Renal cortex interstitium (tissue), 11 donors: ENCODE measurements at regions not wholly inside any gene's neighbourhood (a gene's known extent, or its start where the extent isn't known, plus 50 kb on each side); places are given as distances from the start of the nearest gene placed in this dataset.

Experiments used
- DNase-seq, 11 donors: peaks; one replicate each; pipeline ENCODE4 v3.0.0-alpha.2; 2013; ENCODE audit warnings: low read depth in 9 of 11, low spot score in 4 of 11; ENCODE audit errors: extremely low read depth in 1 of 11

DNA sequence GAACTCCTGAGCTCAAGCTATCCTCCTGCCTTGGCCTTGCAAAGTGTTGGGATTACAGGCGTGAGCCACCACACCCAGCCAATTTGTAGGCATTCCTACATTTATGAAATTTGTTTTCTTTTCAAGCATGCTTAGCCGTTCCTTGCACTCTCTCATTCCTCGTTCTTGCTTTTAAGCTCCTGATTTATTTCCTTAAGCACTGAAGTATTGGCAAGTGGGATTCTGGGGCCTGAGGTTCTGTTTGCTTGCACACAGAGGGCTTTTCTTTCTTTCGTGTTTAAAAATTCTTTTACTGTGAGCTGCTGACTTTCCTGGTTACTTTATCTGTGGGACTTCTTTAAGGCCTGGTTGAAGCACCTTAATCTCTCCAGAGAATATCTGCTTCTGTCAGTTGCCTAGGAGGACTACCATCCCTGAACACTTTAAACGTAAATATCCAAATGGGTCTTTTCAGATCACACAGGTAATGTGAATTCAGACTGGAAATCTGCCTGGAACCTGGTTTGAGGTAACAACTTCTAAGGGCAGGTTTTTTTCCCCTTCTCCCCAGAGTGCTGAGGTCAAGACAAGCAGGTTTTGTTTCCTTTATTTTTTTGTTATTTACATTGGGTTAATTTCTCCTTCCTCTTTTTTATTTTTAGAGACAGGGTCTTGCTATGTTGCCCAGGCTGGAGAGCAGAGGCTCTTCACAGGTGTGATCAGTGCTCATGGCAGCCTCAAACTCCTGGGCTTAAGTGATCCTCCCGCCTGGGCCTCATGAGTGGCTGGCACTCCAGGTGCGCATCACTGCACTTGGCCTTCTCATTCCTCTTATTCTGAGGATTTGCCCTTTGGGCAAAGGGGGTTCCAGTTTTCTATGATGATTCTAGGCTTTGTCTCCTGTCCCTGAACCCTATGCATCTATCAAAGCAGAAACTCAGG, 102.9 kb downstream of the PFKFB3 start:
- DNase-seq = no peak

DNA sequence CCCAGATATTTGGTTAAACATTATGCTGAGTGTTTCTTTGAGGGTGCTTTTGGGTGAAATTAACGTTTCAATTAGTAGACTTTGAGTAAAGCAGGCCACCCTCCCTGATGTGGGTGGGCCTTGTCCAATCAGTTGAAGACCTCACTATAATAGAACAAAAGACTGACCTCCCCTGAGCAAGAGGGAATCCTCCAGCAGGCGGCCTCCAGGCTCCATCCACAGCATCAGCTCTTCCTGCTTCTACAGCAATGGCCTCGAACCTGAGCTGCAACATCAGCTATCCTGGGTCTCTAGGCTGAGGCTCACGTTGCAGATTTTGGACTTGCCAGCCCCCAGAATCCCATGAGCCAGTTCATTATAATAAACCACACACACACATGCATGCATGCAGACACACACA, 104.2 kb downstream of the PFKFB3 start:
- no peak for DNase-seq

DNA sequence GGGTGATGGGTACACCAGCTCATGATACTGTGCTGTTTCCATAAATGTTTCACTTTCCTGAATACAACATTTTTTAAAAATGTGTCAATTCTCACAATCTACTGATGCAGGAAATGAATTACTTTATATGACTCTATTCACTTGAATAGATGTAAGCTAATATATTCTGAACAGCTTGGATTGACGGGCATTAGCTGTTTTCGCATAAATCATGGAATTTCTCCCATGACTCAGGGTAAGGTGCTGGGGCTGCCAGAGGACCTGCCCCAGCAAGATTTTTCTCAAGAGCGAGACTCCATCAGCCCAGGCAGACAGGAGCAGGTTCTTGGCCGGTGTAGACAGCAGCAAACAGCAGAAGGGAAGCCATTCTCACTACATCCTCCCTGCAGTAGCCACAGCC, 107.1 kb downstream of the PFKFB3 start:
- no peak for DNase-seq

DNA sequence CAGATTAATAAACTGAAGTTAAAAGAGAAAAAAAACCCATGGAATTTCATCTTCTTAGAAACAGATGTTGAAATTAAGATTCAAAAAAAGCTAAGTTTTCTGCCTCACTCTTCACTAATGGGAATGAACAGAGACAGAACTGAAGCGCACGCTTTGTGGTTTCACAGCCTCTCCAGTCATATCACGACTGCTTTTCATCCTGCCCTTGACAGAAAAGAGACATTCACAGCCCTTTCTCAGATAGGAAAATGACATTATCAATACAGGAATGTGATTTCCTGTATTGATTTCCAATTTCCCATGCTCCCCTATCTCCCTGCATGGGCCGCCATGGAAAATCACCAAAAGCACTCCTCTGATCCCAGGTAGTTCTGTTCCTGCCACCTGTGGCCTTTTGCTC, 108.2 kb downstream of the PFKFB3 start:
- DNase-seq = no peak

- DNase-seq = no peak
These were observed 109.1 kb downstream of the PFKFB3 start for GRCh38 chr10:6311700-6312330.

- DNase-seq = no peak
These were observed 109.9 kb downstream of the PFKFB3 start for GRCh38 chr10:6312636-6313035.

DNA sequence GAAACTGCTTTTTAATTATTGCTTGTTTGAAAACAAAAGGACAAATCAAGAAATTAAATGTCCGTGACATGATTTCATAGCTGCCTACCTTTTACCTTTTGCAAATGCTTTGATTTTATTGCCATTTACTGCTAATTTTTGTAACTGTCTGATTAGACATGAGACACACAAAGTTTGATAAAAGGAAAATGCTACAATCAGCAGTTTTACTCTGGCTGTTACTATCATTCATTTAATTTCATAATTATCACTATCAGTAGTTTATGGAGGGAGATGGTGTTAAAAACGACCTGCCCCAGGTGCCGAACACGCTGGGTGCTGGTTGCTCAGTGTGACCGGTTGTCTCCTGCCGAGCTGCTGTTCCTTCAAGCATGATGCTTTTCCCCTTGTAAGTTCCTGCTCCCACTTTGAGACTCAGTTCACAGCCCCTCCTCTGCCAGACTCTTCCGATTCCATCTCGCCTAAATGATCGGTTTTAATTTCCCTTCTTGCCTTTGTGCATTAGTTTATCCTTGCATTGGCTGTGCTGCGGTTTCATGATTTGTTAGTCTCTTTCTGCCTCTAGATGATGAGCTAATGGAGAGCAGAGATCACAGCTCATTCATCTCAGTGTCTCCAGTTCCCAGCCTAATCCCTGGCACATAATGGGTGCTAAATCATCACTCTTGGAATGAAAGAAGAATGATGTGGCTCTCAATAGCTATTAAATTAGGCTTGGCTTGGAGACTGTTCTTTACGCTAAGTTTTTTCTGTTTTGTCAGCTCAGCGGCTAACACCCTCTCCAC, 110.6 kb downstream of the PFKFB3 start:
- DNase-seq = no peak

- DNase-seq = no peak
These were observed 112.0 kb downstream of the PFKFB3 start for GRCh38 chr10:6314620-6315205.

- DNase-seq = no peak
These were observed 116.4 kb downstream of the PFKFB3 start for GRCh38 chr10:6319119-6319518.

DNA sequence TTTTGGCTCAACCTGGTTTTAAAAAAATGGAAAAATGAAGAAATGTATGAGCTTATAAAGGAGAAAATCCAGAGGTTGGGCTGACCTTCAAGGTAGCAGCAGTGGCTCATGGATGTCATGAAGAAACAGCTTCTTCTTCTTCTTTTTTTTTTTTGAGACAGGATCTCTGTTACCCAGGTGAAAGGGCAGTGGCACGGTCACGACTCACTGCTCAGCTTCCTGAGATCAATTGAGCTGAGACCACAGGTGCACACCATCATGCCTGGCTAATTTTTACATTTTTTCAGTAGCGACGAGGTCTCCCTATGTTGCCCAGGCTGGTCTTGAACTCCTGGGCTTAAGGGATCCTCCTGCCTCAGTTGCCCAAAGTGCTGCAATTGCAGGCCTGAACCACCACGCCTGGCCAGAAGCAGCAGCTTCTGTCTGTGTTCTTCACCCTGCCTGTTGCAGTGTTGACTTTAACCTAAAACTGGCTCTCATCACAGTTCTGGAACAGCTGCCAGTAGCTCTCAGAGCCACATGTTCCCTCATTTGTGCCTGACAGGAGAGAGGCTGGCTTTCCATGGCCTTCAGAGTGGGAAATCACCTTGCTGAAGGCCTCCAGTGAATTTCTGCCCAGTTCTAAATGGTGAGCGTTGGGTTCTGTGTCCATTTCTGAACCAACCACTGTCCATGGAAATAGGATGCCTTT, 117.7 kb downstream of the PFKFB3 start:
- no peak for DNase-seq

DNA sequence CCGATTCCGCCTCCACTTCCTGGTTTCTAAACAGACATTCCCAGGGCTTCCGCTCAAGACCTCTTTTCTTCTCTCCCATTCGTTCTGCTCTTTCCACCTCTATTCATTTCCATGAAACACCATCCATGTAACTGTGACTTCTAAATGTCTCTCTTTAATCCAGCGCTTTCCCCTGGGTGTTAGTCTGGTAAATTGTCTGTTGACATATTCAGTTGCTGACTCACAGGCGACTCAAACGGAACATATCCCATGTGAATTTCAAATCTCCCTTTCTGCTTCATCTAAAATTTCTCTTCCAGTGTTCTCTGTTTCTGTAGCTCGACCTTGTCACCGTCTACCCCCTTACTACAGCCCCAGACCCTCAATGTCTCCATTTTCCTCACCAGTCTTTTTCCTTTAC, 119.1 kb downstream of the PFKFB3 start:
- no peak for DNase-seq

- no peak for DNase-seq
These were observed 120.1 kb downstream of the PFKFB3 start for GRCh38 chr10:6322805-6323204.

GRCh38 chr10:6327961-6328698, 125.4 kb downstream of the PFKFB3 start:
- DNase-seq = no peak

GRCh38 chr10:6328699-6329423, 126.1 kb downstream of the PFKFB3 start:
- no peak for DNase-seq

GRCh38 chr10:6333086-6333485, 130.4 kb downstream of the PFKFB3 start:
- no peak for DNase-seq

- DNase-seq = no peak
These were observed 131.2 kb downstream of the PFKFB3 start for GRCh38 chr10:6333973-6334372.

DNA sequence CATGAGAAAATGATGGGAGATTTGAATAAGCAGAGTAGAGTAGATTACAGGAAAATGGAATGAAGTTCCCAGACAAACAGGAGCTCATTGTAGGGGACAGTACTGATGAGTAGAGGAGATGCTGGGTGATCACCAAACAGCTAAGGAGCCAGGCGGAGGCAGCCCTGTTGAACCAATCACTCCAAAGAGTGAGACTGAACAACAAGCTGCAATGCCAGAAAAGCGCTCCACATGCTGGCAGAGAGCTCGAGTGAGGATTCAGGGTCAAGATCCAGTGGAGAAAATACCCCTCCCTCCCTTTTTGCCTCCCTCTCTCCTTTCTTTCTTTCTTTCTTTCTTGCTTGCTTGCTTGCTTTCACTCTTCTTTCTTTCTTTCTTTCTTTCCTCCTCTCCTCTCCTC, 133.3 kb downstream of the PFKFB3 start:
- DNase-seq = no peak

DNA sequence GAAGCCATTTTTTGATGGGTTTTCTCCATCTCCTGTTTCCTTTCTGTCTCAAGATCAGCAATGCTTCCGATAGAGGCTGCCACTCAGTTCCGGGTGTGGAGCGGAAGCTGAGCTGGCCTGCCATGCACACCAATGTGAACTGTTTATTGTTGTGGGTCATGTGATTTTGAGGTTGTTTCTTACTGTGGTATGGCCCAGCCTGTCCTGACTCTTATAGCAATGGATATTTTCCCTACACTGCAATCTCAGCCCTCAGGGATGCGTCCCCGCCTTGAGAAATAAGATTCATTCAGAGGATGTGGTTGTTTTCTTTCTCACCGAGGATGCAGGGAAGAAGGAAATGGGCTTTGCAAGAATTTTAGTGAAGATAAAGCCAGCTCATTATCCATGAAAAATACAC, 134.7 kb downstream of the PFKFB3 start:
- no peak for DNase-seq
